NT2/D1 (cell line): ENCODE measurements at regions not wholly inside any gene's neighbourhood (a gene's known extent, or its start where the extent isn't known, plus 50 kb on each side); places are given as distances from the start of the nearest gene placed in this dataset.

Experiments used
- SUZ12 ChIP-seq: IDR thresholded peaks from 2 replicates; pipeline ENCODE4 v1.6.1; 2011; ENCODE audit not compliant: insufficient read length, insufficient read depth; ENCODE audit errors: extremely low read depth
- YY1 ChIP-seq: IDR thresholded peaks from 2 replicates; pipeline ENCODE4 v1.6.1; 2011; ENCODE audit not compliant: insufficient read length, insufficient read depth
- ZNF274 ChIP-seq: IDR thresholded peaks from 2 replicates; pipeline ENCODE4 v1.6.1; 2011; ENCODE audit warnings: mild to moderate bottlenecking, low read depth, low read length

DNA sequence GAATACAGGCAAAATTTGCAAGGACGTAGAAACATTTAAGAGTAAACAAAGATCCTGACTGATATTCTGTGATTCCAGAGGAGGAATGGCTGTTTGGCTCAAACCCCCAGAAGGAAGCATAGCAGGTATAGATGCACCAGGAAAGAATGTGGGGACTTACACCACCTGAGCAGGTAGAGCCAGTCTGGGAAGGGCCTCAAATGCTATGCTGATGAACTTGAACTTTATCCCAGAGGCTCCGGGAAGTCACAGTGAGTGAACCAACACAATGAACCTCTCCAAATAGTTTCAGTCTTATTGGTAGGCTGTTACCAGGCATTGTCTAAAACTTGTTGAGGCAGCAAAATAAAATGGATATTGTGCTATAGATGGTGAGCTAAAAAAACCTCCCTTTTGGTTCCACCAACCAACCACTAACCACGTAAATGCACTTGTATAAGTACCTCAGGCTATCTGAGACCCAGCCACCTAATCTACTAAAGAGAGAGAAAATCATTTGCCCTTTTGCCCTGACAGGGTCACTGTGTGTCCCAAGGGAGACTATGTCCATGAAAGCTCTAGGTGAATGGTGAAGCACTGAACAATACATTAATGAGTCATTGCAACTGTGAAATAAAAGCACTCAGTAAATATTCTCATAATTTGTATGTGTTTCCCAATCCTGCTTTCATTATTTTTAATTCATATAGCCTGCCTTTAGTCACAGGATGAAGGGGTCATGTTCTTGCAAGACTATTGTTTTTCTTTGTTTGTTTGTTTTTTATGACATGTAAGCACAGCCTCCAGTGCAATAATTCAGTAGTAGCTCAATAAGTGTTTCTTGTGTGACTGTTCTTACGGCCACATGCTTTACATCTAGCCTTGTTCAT is 911.6 kb downstream of the EPHA4 start:
- TF ChIP-seq SUZ12 (no peak), YY1 (no peak), ZNF274 (no peak)
